ENCODE measurements at regions not wholly inside any gene's neighbourhood (a gene's known extent, or its start where the extent isn't known, plus 50 kb on each side); places are given as distances from the start of the nearest gene placed in this dataset.

GRCh38 chr22:48249713-48250268 lies 1487.3 kb downstream of the TBC1D22A start:
- H3K9me3 Mint-ChIP-seq: no peaks in the 10 kb centered on the region
- peaks cover 26% of the 10 kb centered on the region for H3K27me3 Mint-ChIP-seq (ENCODE audit: low read depth)
- no peak for ATAC-seq
- no peak for DNase-seq
- no peaks in the 10 kb centered on the region for H3K36me3 Mint-ChIP-seq (ENCODE audit: insufficient read depth)
- H3K4me1 Mint-ChIP-seq (ENCODE audit: low read depth): peaks cover 5% of the 10 kb centered on the region
- no peak overlapping the region for H3K4me3 Mint-ChIP-seq

GRCh38 chr22:48248901-48249455 lies 1486.5 kb downstream of the TBC1D22A start:
- H3K4me1 Mint-ChIP-seq (ENCODE audit: low read depth): peaks cover 5% of the 10 kb centered on the region
- no peak for DNase-seq
- H3K4me3 Mint-ChIP-seq: no peak overlapping the region
- no peak for ATAC-seq
- peaks cover 22% of the 10 kb centered on the region for H3K27me3 Mint-ChIP-seq (ENCODE audit: low read depth)
- no peaks in the 10 kb centered on the region for H3K36me3 Mint-ChIP-seq (ENCODE audit: insufficient read depth)
- no peaks in the 10 kb centered on the region for H3K9me3 Mint-ChIP-seq

- DNase-seq (no peak), ATAC-seq (no peak)
- Mint-ChIP-seq H3K4me3 (no peak overlapping the region), H3K36me3 (ENCODE audit: insufficient read depth) (no peaks in the 10 kb centered on the region), H3K27me3 (ENCODE audit: low read depth) (peaks cover 20% of the 10 kb centered on the region), H3K9me3 (no peaks in the 10 kb centered on the region), H3K4me1 (ENCODE audit: low read depth) (peaks cover 5% of the 10 kb centered on the region)
These were observed 1485.4 kb downstream of the TBC1D22A start for GRCh38 chr22:48247829-48248228.

- H3K36me3 Mint-ChIP-seq (ENCODE audit: insufficient read depth): no peaks in the 10 kb centered on the region
- ATAC-seq (no peak), DNase-seq (no peak)
- peaks cover 7% of the 10 kb centered on the region for H3K4me1 Mint-ChIP-seq (ENCODE audit: low read depth)
- peaks cover 9% of the 10 kb centered on the region for H3K27me3 Mint-ChIP-seq (ENCODE audit: low read depth)
- H3K9me3 Mint-ChIP-seq: no peaks in the 10 kb centered on the region
- no peak overlapping the region for H3K4me3 Mint-ChIP-seq
These were observed 1482.7 kb downstream of the TBC1D22A start for GRCh38 chr22:48245196-48245485.

GRCh38 chr22:48244388-48245195 lies 1482.1 kb downstream of the TBC1D22A start:
- Mint-ChIP-seq H3K9me3 (no peaks in the 10 kb centered on the region), H3K27me3 (ENCODE audit: low read depth) (peaks cover 8% of the 10 kb centered on the region), H3K36me3 (ENCODE audit: insufficient read depth) (no peaks in the 10 kb centered on the region), H3K4me3 (no peak overlapping the region), H3K4me1 (ENCODE audit: low read depth) (peaks cover 7% of the 10 kb centered on the region)
- ATAC-seq (no peak), DNase-seq (no peak)

- Mint-ChIP-seq H3K4me3 (no peak overlapping the region), H3K36me3 (ENCODE audit: insufficient read depth) (no peaks in the 10 kb centered on the region), H3K4me1 (ENCODE audit: low read depth) (peaks cover 7% of the 10 kb centered on the region), H3K27me3 (ENCODE audit: low read depth) (peaks cover 7% of the 10 kb centered on the region), H3K9me3 (no peaks in the 10 kb centered on the region)
- DNase-seq (no peak), ATAC-seq (no peak)
These were observed 1480.0 kb downstream of the TBC1D22A start for GRCh38 chr22:48242461-48242864.

GRCh38 chr22:48241658-48242057 lies 1479.2 kb downstream of the TBC1D22A start:
- Mint-ChIP-seq H3K27me3 (ENCODE audit: low read depth) (peaks cover 7% of the 10 kb centered on the region), H3K4me3 (no peak overlapping the region), H3K9me3 (no peaks in the 10 kb centered on the region), H3K36me3 (ENCODE audit: insufficient read depth) (no peaks in the 10 kb centered on the region), H3K4me1 (ENCODE audit: low read depth) (peaks cover 7% of the 10 kb centered on the region)
- ATAC-seq (no peak), DNase-seq (no peak)

- ATAC-seq (no peak), DNase-seq (no peak)
- peaks cover 5% of the 10 kb centered on the region for H3K27me3 Mint-ChIP-seq (ENCODE audit: low read depth)
- no peaks in the 10 kb centered on the region for H3K36me3 Mint-ChIP-seq (ENCODE audit: insufficient read depth)
- H3K4me1 Mint-ChIP-seq (ENCODE audit: low read depth): peaks cover 7% of the 10 kb centered on the region
- H3K4me3 Mint-ChIP-seq: no peak overlapping the region
- H3K9me3 Mint-ChIP-seq: no peaks in the 10 kb centered on the region
These were observed 1478.4 kb downstream of the TBC1D22A start for GRCh38 chr22:48240935-48241230.

GRCh38 chr22:48240148-48240934 lies 1477.9 kb downstream of the TBC1D22A start:
- Mint-ChIP-seq H3K4me3 (no peak overlapping the region), H3K9me3 (peaks cover under 1% of the 10 kb centered on the region), H3K4me1 (ENCODE audit: low read depth) (peaks cover 5% of the 10 kb centered on the region), H3K36me3 (ENCODE audit: insufficient read depth) (no peaks in the 10 kb centered on the region), H3K27me3 (ENCODE audit: low read depth) (peaks cover 5% of the 10 kb centered on the region)
- DNase-seq (no peak), ATAC-seq (no peak)

- peaks cover 4% of the 10 kb centered on the region for H3K9me3 Mint-ChIP-seq
- peaks cover 2% of the 10 kb centered on the region for H3K4me1 Mint-ChIP-seq (ENCODE audit: low read depth)
- no peak overlapping the region for H3K4me3 Mint-ChIP-seq
- H3K27me3 Mint-ChIP-seq (ENCODE audit: low read depth): peaks cover 5% of the 10 kb centered on the region
- H3K36me3 Mint-ChIP-seq (ENCODE audit: insufficient read depth): no peaks in the 10 kb centered on the region
- ATAC-seq (no peak), DNase-seq (no peak)
These were observed 1477.2 kb downstream of the TBC1D22A start for GRCh38 chr22:48239461-48240147.

- H3K27me3 Mint-ChIP-seq (ENCODE audit: low read depth): peaks cover 5% of the 10 kb centered on the region
- peaks cover 2% of the 10 kb centered on the region for H3K4me1 Mint-ChIP-seq (ENCODE audit: low read depth)
- ATAC-seq: no peak
- H3K9me3 Mint-ChIP-seq: peaks cover 5% of the 10 kb centered on the region
- DNase-seq: no peak
- H3K4me3 Mint-ChIP-seq: no peak overlapping the region
- H3K36me3 Mint-ChIP-seq (ENCODE audit: insufficient read depth): no peaks in the 10 kb centered on the region
These were observed 1476.5 kb downstream of the TBC1D22A start for GRCh38 chr22:48238966-48239365.

GRCh38 chr22:48238284-48238915 lies 1476.0 kb downstream of the TBC1D22A start:
- Mint-ChIP-seq H3K4me3 (no peak overlapping the region), H3K9me3 (peaks cover 10% of the 10 kb centered on the region), H3K36me3 (ENCODE audit: insufficient read depth) (no peaks in the 10 kb centered on the region), H3K27me3 (ENCODE audit: low read depth) (peaks cover 5% of the 10 kb centered on the region), H3K4me1 (ENCODE audit: low read depth) (peaks cover 2% of the 10 kb centered on the region)
- no peak for ATAC-seq
- DNase-seq: no peak

- peak in 1 of 2 donors; percentile 14 for ATAC-seq
- Mint-ChIP-seq H3K9me3 (peaks cover 14% of the 10 kb centered on the region), H3K36me3 (ENCODE audit: insufficient read depth) (no peaks in the 10 kb centered on the region), H3K27me3 (ENCODE audit: low read depth) (peaks cover 5% of the 10 kb centered on the region), H3K4me3 (no peak overlapping the region), H3K4me1 (ENCODE audit: low read depth) (peaks cover 2% of the 10 kb centered on the region)
- DNase-seq: no peak
These were observed 1475.2 kb downstream of the TBC1D22A start for GRCh38 chr22:48237466-48238283.
